Neural crest cell (in vitro differentiated cells): ENCODE measurements at regions not wholly inside any gene's neighbourhood (a gene's known extent, or its start where the extent isn't known, plus 50 kb on each side); places are given as distances from the start of the nearest gene placed in this dataset.

Source experiments
- DNase-seq: peaks from one replicate; pipeline ENCODE4 v3.0.0; 2021; ENCODE audit warnings: low read depth, mixed read lengths, low spot score
- H3K27ac Mint-ChIP-seq: one replicate; pipeline ENCODE4 v1.8.0; 2021; ENCODE audit warnings: mild to moderate bottlenecking, mixed read lengths; ENCODE audit not compliant: unreplicated experiment
- H3K27me3 Mint-ChIP-seq: 2 replicates; pipeline ENCODE4 v1.8.0; 2021; ENCODE audit warnings: low read depth, mild to moderate bottlenecking, mixed read lengths
- H3K36me3 Mint-ChIP-seq: 2 replicates; pipeline ENCODE4 v1.8.0; 2021; ENCODE audit warnings: low read depth, mild to moderate bottlenecking, mixed read lengths
- H3K4me1 Mint-ChIP-seq: 2 replicates; pipeline ENCODE4 v1.8.0; 2021; ENCODE audit warnings: mixed read lengths
- H3K4me3 Mint-ChIP-seq: one replicate; pipeline ENCODE4 v1.8.0; 2021; ENCODE audit warnings: mild to moderate bottlenecking, mixed read lengths
- H3K9me3 Mint-ChIP-seq: 2 replicates; pipeline ENCODE4 v1.8.0; 2021; ENCODE audit warnings: mixed read lengths
- TF ChIP-seq, protein P1 (sequence below): fragments of 200-600 bp; sonication (generic); conservative IDR thresholded peaks from 2 replicates; pipeline ENCODE4 v1.5.0; 2021; ENCODE audit warnings: antibody characterized with exemption, mild to moderate bottlenecking

DNA sequence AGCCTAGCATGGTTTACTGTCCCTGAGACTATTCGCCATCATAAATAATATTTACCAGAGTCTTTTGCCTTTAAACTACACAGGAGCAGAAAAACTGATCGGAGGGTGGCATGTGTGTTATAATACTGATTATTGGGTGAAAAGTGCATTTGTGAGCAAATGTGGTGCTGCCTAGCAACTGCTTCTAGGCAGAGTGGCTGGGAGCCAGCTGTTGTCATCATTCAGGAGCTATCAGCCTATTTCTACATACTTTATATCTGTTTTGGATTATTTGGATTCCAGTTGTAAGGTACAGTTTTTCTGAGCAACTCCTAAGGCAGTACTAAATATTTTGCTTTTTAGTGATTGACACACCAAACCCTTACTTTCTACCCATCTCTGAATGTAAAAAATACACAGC, 75.0 kb upstream of the MSTN start:
- Mint-ChIP-seq H3K27me3 (no peaks in the 10 kb centered on the region), H3K9me3 (peaks cover 26% of the 10 kb centered on the region), H3K36me3 (peaks cover 31% of the 10 kb centered on the region), H3K4me1 (no peaks in the 10 kb centered on the region), H3K27ac (no peak overlapping the region), H3K4me3 (no peak overlapping the region)
- DNase-seq, result no peak
- TF ChIP-seq, protein P1, sequence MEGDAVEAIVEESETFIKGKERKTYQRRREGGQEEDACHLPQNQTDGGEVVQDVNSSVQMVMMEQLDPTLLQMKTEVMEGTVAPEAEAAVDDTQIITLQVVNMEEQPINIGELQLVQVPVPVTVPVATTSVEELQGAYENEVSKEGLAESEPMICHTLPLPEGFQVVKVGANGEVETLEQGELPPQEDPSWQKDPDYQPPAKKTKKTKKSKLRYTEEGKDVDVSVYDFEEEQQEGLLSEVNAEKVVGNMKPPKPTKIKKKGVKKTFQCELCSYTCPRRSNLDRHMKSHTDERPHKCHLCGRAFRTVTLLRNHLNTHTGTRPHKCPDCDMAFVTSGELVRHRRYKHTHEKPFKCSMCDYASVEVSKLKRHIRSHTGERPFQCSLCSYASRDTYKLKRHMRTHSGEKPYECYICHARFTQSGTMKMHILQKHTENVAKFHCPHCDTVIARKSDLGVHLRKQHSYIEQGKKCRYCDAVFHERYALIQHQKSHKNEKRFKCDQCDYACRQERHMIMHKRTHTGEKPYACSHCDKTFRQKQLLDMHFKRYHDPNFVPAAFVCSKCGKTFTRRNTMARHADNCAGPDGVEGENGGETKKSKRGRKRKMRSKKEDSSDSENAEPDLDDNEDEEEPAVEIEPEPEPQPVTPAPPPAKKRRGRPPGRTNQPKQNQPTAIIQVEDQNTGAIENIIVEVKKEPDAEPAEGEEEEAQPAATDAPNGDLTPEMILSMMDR, result no peak

DNA sequence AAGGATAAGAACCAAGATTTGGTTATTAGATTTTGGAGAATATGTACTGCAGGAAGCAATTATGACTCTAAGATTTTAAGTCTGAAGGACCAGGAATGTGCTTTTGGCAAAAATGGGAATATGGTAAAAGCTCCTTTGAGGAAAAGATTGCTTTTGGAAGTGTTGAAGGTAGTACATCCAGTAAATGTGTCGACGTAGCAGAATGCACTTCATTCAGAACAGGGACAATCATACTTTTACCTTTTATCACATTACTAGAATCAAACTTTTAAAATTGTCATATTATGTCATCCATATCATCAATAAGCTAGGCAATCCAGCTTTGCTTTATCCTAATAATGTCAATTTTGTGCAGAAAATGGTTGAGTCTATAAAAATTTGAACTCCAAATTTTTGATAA, 74.3 kb upstream of the MSTN start:
- peaks cover 27% of the 10 kb centered on the region for H3K9me3 Mint-ChIP-seq
- H3K27me3 Mint-ChIP-seq, result no peaks in the 10 kb centered on the region
- TF ChIP-seq, protein P1, result no peak
- H3K27ac Mint-ChIP-seq, result no peak overlapping the region
- H3K4me1 Mint-ChIP-seq, result no peaks in the 10 kb centered on the region
- H3K36me3 Mint-ChIP-seq, result peaks cover 28% of the 10 kb centered on the region
- DNase-seq, result no peak
- H3K4me3 Mint-ChIP-seq, result no peak overlapping the region

DNA sequence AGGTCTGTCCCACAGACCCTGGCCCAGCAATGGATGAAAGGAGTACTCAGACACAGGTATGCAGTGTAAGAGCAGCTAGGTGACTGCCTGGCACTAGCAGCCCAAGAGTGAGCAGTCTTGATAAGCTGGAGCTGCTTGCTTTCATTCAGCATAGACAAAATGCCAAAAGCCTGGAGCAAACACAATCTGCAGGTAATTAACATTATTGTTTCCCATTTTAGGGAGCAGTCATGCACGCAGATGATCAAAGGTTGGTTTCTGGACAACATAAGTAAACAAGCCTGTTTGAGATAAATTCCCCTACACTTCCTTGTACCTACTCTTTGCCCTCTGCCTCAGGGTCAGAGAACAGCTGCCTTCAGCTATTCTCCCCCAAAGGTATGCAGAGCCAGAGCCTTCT, 73.7 kb upstream of the MSTN start:
- Mint-ChIP-seq H3K4me1 (no peaks in the 10 kb centered on the region), H3K36me3 (peaks cover 26% of the 10 kb centered on the region), H3K27ac (no peak overlapping the region), H3K27me3 (no peaks in the 10 kb centered on the region), H3K4me3 (no peak overlapping the region), H3K9me3 (peaks cover 21% of the 10 kb centered on the region)
- no peak for DNase-seq
- TF ChIP-seq, protein P1, result no peak

DNA sequence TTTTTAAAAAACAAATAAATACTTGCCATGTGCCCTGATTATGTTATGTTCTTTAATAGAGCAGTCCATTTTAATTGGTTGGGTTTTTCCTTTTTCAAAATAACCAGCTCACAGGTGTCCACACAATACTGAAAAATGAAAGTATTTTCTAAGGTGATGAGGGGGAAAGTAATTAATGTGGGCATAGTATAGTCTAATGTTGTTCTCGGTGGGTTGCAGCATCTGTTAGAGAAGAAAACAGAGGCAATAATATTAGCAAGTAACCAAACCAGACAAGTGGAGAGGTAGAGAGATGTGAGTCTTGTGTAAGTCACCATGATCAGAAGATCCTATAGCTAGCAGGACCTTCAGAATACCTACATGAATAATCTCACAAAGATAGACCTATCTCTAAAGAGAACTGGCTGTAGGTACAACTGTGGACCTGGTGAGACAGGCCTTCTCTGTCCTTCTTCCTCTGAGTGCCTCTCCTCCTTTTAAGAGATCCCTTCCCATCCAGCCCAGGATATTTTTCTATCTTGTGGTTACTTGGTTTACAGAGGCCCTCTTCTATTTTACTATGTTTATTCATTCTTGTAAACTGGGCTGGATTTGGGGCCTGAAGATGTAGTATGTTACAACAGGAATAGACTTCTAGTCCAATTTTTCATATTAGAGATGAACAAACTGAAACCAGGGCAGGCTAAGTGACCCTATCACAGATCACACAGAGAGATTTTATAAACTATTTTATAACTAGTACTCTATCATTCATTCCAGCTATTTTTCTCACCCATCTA, 67.1 kb upstream of the MSTN start:
- Mint-ChIP-seq H3K27me3 (no peaks in the 10 kb centered on the region), H3K36me3 (peaks cover 11% of the 10 kb centered on the region), H3K9me3 (peaks cover 11% of the 10 kb centered on the region), H3K4me3 (no peak overlapping the region), H3K27ac (no peak overlapping the region), H3K4me1 (no peaks in the 10 kb centered on the region)
- TF ChIP-seq, protein P1, result no peak
- no peak for DNase-seq

DNA sequence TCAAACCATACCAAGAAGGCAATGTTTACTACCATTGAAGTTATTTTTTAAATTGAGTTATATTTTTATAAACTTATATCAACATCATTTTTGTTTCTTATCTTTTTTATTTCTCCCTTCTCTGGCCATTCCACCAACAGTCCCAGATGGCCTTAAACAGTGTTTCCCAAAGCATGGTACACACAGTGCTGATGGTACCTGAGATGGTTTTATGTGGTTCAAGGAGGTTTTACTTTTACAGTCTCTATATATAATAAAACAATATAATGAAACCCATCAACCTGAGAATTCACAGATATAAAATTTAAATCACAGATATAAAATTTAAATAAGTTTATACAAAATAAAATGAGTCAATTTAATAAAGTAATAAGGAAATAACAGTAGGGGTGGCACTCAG, 65.1 kb upstream of the MSTN start:
- H3K4me3 Mint-ChIP-seq, result no peak overlapping the region
- H3K27me3 Mint-ChIP-seq, result no peaks in the 10 kb centered on the region
- TF ChIP-seq, protein P1, result no peak
- DNase-seq, result no peak
- H3K4me1 Mint-ChIP-seq, result no peaks in the 10 kb centered on the region
- peaks cover 5% of the 10 kb centered on the region for H3K9me3 Mint-ChIP-seq
- peaks cover 7% of the 10 kb centered on the region for H3K36me3 Mint-ChIP-seq
- H3K27ac Mint-ChIP-seq, result no peak overlapping the region
